Neural progenitor cell (in vitro differentiated cells): ENCODE measurements at regions not wholly inside any gene's neighbourhood (a gene's known extent, or its start where the extent isn't known, plus 50 kb on each side); places are given as distances from the start of the nearest gene placed in this dataset.

Experiments
- CTCF ChIP-seq: fragments of 200-600 bp; sonication (generic); IDR thresholded peaks from 2 replicates; pipeline ENCODE4 v1.5.1; 2017; ENCODE audit warnings: antibody characterized with exemption, mild to moderate bottlenecking
- EZH2 ChIP-seq: fragments of 200-600 bp; sonication (generic); IDR thresholded peaks from 2 replicates; pipeline ENCODE4 v1.6.1; 2017; ENCODE audit warnings: antibody characterized with exemption, mild to moderate bottlenecking, moderate library complexity

GRCh38 chr3:107987036-107987939, 103.5 kb downstream of the CD47 start:
- no peak for TF ChIP-seq CTCF
- no peak for TF ChIP-seq EZH2
